OCI-LY3 (cell line): ENCODE measurements at regions not wholly inside any gene's neighbourhood (a gene's known extent, or its start where the extent isn't known, plus 50 kb on each side); places are given as distances from the start of the nearest gene placed in this dataset.

Experiments
- H2AFZ ChIP-seq: fragments of 200-600, 300-600 bp; shearing (Covaris generic); 2 replicates; pipeline ENCODE4 v1.6.0; 2014; ENCODE audit warnings: antibody characterized with exemption, low read depth, low read length
- H3K27ac ChIP-seq: fragments of 200-600, 300-600 bp; sonication (generic); 2 replicates; pipeline ENCODE4 v1.5.1; 2014; ENCODE audit warnings: mild to moderate bottlenecking, low read length, moderate library complexity, mixed read lengths
- H3K27me3 ChIP-seq: fragments of 200-600, 300-600 bp; sonication (generic); 2 replicates; pipeline ENCODE4 v1.6.1; 2014; ENCODE audit warnings: low read depth, low read length, mixed read lengths
- H3K36me3 ChIP-seq: fragments of 200-600, 300-600 bp; sonication (generic); replicated peaks from 2 replicates; pipeline ENCODE3; 2014; ENCODE audit warnings: low read depth, low read length, mixed read lengths
- H3K4me1 ChIP-seq: fragments of 300-600, 200-600 bp; sonication (generic); 2 replicates; pipeline ENCODE4 v1.6.1; 2014; ENCODE audit warnings: low read length, mixed read lengths
- H3K4me2 ChIP-seq: fragments of 200-600, 300-600 bp; sonication (generic); 2 replicates; pipeline ENCODE4 v1.6.1; 2014; ENCODE audit warnings: low read length, mixed read lengths
- H3K4me3 ChIP-seq: fragments of 300-600, 200-600 bp; sonication (generic); 2 replicates; pipeline ENCODE4 v1.5.1; 2014; ENCODE audit warnings: antibody characterized with exemption, mild to moderate bottlenecking, low read length, moderate library complexity
- H3K79me2 ChIP-seq: fragments of 300-600, 200-600 bp; shearing (Covaris generic); 2 replicates; pipeline ENCODE4 v1.6.1; 2014; ENCODE audit warnings: mild to moderate bottlenecking, low read length, mixed read lengths
- H3K9ac ChIP-seq: fragments of 300-600, 200-600 bp; shearing (Covaris generic); 2 replicates; pipeline ENCODE4 v1.6.0; 2014; ENCODE audit warnings: mild to moderate bottlenecking, low read length, moderate library complexity
- H3K9me3 ChIP-seq: fragments of 200-600, 300-600 bp; shearing (Covaris generic); 2 replicates; pipeline ENCODE4 v1.6.1; 2014; ENCODE audit warnings: low read length, mixed read lengths; ENCODE audit not compliant: insufficient read depth
- H4K20me1 ChIP-seq: fragments of 200-600, 300-600 bp; sonication (generic); 2 replicates; pipeline ENCODE4 v1.6.1; 2016; ENCODE audit warnings: low read length, mixed read lengths; ENCODE audit not compliant: insufficient read depth
- CTCF ChIP-seq: fragments of 200-600, 300-600 bp; sonication (generic); IDR thresholded peaks from 2 replicates; pipeline ENCODE4 v1.5.1; 2014; ENCODE audit warnings: antibody characterized with exemption, low read length, low read depth
- EZH2phosphoT487 ChIP-seq: fragments of 200-600 bp; shearing (Covaris generic); IDR thresholded peaks from 2 replicates; pipeline ENCODE4 v1.6.1; 2018; ENCODE audit warnings: antibody characterized with exemption, mixed run types, low read depth

GRCh38 chr2:234275515-234275914 lies 221.4 kb downstream of the ARL4C start:
- Histone ChIP-seq H3K4me3 (no peak overlapping the region), H3K27ac (no peak overlapping the region), H3K9ac (no peak overlapping the region), H3K4me2 (no peak overlapping the region), H3K36me3 (no peaks in the 10 kb centered on the region), H3K4me1 (no peaks in the 10 kb centered on the region), H3K27me3 (peaks cover 8% of the 10 kb centered on the region; the same call in 1 of the 2 replicates), H2AFZ (no peak overlapping the region), H4K20me1 (no peaks in the 10 kb centered on the region), H3K9me3 (no peaks in the 10 kb centered on the region), H3K79me2 (no peaks in the 10 kb centered on the region)
- no peak for TF ChIP-seq EZH2phosphoT487
- TF ChIP-seq CTCF: no peak

- no peak overlapping the region for H2AFZ ChIP-seq
- no peaks in the 10 kb centered on the region for H3K9me3 ChIP-seq
- no peaks in the 10 kb centered on the region for H3K27me3 ChIP-seq
- no peaks in the 10 kb centered on the region for H4K20me1 ChIP-seq
- H3K79me2 ChIP-seq: no peaks in the 10 kb centered on the region
- TF ChIP-seq CTCF (no peak), EZH2phosphoT487 (no peak)
- no peak overlapping the region for H3K9ac ChIP-seq
- no peaks in the 10 kb centered on the region for H3K4me1 ChIP-seq
- no peak overlapping the region for H3K4me3 ChIP-seq
- no peak overlapping the region for H3K4me2 ChIP-seq
- no peak overlapping the region for H3K27ac ChIP-seq
- no peaks in the 10 kb centered on the region for H3K36me3 ChIP-seq
These were observed 222.8 kb downstream of the ARL4C start for GRCh38 chr2:234273887-234274584.

DNA sequence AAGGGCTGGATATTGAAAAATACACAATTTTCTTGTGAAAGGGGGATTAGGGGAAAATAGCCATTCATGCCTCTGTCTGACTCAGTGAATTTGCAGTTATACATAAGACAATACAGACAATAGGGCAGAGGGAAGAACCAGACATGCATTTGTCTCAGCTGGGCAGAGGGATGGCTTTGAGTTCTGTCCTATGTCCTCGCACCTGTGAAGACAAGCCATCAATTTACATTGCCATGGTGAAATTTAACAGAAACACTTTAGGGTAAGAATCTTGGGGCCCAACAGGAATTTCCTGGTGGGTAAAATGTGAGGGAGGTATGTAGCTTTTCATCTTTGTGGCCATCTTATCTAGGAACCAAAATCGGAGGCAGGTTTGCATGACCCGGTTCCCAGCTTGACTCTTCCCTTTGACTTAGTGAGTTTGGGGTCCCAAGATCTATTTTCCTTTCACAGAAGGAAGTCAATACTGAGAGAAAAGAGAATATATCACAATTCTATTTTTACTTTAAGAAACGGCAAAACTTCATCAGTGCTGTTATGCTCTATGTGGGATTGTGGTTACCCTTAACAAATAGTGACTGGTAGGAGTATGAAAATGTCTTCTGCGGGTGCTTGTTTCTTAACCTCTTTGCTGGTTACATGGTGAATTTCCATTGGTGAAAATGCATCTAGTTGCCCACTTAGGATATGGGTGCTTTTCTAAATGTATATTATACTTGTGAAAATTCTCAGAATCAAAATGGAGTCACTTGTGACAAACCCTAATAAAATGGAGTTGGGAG lies 221.8 kb downstream of the SPP2 start:
- Histone ChIP-seq H3K27ac (no peak overlapping the region), H2AFZ (no peak overlapping the region), H3K9ac (no peak overlapping the region), H3K27me3 (no peaks in the 10 kb centered on the region), H4K20me1 (no peaks in the 10 kb centered on the region), H3K4me1 (no peaks in the 10 kb centered on the region), H3K36me3 (no peaks in the 10 kb centered on the region), H3K9me3 (no peaks in the 10 kb centered on the region), H3K79me2 (no peaks in the 10 kb centered on the region), H3K4me2 (no peak overlapping the region), H3K4me3 (no peak overlapping the region)
- no peak for TF ChIP-seq EZH2phosphoT487
- TF ChIP-seq CTCF: no peak

GRCh38 chr2:234271338-234271737 lies 220.8 kb downstream of the SPP2 start:
- no peak overlapping the region for H3K27ac ChIP-seq
- TF ChIP-seq CTCF: no peak
- TF ChIP-seq EZH2phosphoT487: no peak
- no peak overlapping the region for H3K9ac ChIP-seq

More at GRCh38 chr2:234271338-234271737, 220.8 kb downstream of the SPP2 start:
- Histone ChIP-seq H2AFZ (no peak overlapping the region), H3K9me3 (no peaks in the 10 kb centered on the region), H3K4me1 (no peaks in the 10 kb centered on the region), H3K36me3 (no peaks in the 10 kb centered on the region), H3K4me2 (no peak overlapping the region), H3K79me2 (no peaks in the 10 kb centered on the region), H3K4me3 (no peak overlapping the region), H4K20me1 (no peaks in the 10 kb centered on the region), H3K27me3 (no peaks in the 10 kb centered on the region)
